WTC11 (cell line): ENCODE measurements at regions not wholly inside any gene's neighbourhood (a gene's known extent, or its start where the extent isn't known, plus 50 kb on each side); places are given as distances from the start of the nearest gene placed in this dataset.

ENCODE experiments used
- ATF1 ChIP-seq: sonication (generic); formaldehyde crosslinking; IDR thresholded peaks from 2 replicates; pipeline ENCODE4 v1.8.1; 2023; ENCODE audit warnings: mild to moderate bottlenecking, moderate library complexity, missing genetic modification reagents
- CREM ChIP-seq: sonication (generic); formaldehyde crosslinking; IDR thresholded peaks from 2 replicates; pipeline ENCODE4 v1.8.1; 2022; ENCODE audit warnings: mild to moderate bottlenecking, missing genetic modification reagents, moderate library complexity
- CTCF ChIP-seq: fragments of 200-600 bp; IDR thresholded peaks from 2 replicates; pipeline ENCODE4 v1.8.0; 2022; ENCODE audit warnings: antibody characterized with exemption
- ELF4 ChIP-seq: sonication (generic); formaldehyde crosslinking; IDR thresholded peaks from 2 replicates; pipeline ENCODE4 v1.8.1; 2022; ENCODE audit warnings: low read depth, mild to moderate bottlenecking, moderate library complexity, missing genetic modification reagents
- ESRRA ChIP-seq: sonication (generic); formaldehyde crosslinking; IDR thresholded peaks from 2 replicates; pipeline ENCODE4 v1.8.1; 2022; ENCODE audit warnings: mild to moderate bottlenecking, missing genetic modification reagents, borderline replicate concordance
- FOXK1 ChIP-seq: sonication (generic); formaldehyde crosslinking; IDR thresholded peaks from 2 replicates; pipeline ENCODE4 v1.8.0; 2022; ENCODE audit warnings: mild to moderate bottlenecking, moderate library complexity, missing genetic modification reagents
- MAX ChIP-seq: sonication (generic); formaldehyde crosslinking; IDR thresholded peaks from 2 replicates; pipeline ENCODE4 v1.8.0; 2022; ENCODE audit warnings: mild to moderate bottlenecking, missing genetic modification reagents
- SOX15 ChIP-seq: fragments of 250-450 bp; sonication (Bioruptor Pico); IDR thresholded peaks from 2 replicates; pipeline ENCODE4 v1.9.0; 2021; ENCODE audit warnings: mild to moderate bottlenecking
- SP1 ChIP-seq: sonication (generic); formaldehyde crosslinking; conservative IDR thresholded peaks from 2 replicates; pipeline ENCODE4 v1.8.1; 2022; ENCODE audit warnings: missing genetic modification reagents
- ZBTB21 ChIP-seq: sonication (generic); formaldehyde crosslinking; IDR thresholded peaks from 2 replicates; pipeline ENCODE4 v1.8.1; 2023; ENCODE audit warnings: mild to moderate bottlenecking, missing genetic modification reagents, borderline replicate concordance
- TF ChIP-seq, protein P1 (sequence below): sonication (generic); formaldehyde crosslinking; IDR thresholded peaks from 2 replicates; pipeline ENCODE4 v1.8.0; 2022; ENCODE audit warnings: mild to moderate bottlenecking, missing genetic modification reagents
- TF ChIP-seq, protein P2 (sequence below): fragments of 250-450 bp; sonication (Bioruptor Pico); IDR thresholded peaks from 2 replicates; pipeline ENCODE4 v1.9.0; 2021; ENCODE audit warnings: mild to moderate bottlenecking, borderline replicate concordance

DNA sequence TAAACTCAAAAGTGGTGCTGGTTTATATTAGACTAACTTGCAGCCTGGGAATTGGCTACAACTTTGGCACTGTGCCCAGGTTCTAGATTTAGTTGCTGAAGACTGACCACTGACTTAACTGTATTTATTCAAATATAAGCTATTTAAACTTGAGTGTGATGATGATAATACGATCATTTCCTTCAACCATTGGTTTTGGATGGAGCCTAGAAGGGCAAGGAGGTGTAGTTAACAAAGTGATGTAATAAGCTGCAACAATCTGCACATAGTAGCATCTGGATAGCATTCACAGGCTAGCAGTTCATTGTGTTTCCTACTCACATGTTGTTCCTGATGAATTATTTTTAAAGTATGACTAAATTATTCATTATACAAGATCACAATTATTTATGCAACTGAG lies 55.2 kb upstream of the DACH1 start:
- TF ChIP-seq CTCF (no peak), ESRRA (CRISPR knock-in tag) (no peak), CREM (CRISPR knock-in tag) (no peak), SOX15 (CRISPR knock-in tag) (no peak), ATF1 (CRISPR knock-in tag) (no peak), ELF4 (CRISPR knock-in tag) (no peak), MAX (CRISPR knock-in tag) (no peak), FOXK1 (CRISPR knock-in tag) (no peak), SP1 (CRISPR knock-in tag) (no peak), ZBTB21 (no peak)
- TF ChIP-seq, protein P1, sequence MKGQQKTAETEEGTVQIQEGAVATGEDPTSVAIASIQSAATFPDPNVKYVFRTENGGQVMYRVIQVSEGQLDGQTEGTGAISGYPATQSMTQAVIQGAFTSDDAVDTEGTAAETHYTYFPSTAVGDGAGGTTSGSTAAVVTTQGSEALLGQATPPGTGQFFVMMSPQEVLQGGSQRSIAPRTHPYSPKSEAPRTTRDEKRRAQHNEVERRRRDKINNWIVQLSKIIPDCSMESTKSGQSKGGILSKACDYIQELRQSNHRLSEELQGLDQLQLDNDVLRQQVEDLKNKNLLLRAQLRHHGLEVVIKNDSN (CRISPR knock-in tag) = no peak
- TF ChIP-seq, protein P2, sequence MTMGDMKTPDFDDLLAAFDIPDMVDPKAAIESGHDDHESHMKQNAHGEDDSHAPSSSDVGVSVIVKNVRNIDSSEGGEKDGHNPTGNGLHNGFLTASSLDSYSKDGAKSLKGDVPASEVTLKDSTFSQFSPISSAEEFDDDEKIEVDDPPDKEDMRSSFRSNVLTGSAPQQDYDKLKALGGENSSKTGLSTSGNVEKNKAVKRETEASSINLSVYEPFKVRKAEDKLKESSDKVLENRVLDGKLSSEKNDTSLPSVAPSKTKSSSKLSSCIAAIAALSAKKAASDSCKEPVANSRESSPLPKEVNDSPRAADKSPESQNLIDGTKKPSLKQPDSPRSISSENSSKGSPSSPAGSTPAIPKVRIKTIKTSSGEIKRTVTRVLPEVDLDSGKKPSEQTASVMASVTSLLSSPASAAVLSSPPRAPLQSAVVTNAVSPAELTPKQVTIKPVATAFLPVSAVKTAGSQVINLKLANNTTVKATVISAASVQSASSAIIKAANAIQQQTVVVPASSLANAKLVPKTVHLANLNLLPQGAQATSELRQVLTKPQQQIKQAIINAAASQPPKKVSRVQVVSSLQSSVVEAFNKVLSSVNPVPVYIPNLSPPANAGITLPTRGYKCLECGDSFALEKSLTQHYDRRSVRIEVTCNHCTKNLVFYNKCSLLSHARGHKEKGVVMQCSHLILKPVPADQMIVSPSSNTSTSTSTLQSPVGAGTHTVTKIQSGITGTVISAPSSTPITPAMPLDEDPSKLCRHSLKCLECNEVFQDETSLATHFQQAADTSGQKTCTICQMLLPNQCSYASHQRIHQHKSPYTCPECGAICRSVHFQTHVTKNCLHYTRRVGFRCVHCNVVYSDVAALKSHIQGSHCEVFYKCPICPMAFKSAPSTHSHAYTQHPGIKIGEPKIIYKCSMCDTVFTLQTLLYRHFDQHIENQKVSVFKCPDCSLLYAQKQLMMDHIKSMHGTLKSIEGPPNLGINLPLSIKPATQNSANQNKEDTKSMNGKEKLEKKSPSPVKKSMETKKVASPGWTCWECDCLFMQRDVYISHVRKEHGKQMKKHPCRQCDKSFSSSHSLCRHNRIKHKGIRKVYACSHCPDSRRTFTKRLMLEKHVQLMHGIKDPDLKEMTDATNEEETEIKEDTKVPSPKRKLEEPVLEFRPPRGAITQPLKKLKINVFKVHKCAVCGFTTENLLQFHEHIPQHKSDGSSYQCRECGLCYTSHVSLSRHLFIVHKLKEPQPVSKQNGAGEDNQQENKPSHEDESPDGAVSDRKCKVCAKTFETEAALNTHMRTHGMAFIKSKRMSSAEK = no peak
